Fibroblast of lung (primary cell): ENCODE measurements at regions not wholly inside any gene's neighbourhood (a gene's known extent, or its start where the extent isn't known, plus 50 kb on each side); places are given as distances from the start of the nearest gene placed in this dataset.

Experiments
- EZH2 ChIP-seq: IDR thresholded peaks from 2 replicates; pipeline ENCODE4 v1.5.1; 2012; ENCODE audit warnings: low read length, control low read depth, mild to moderate bottlenecking; ENCODE audit errors: missing control alignments
- TF ChIP-seq, protein P1 (sequence below), 2 donors: IDR thresholded peaks in 1 of 2; conservative IDR thresholded peaks in 1 of 2; 1 replicate in 1 of 2; 2 replicates in 1 of 2; pipeline ENCODE4 v1.5.1; 2011 to 2012; ENCODE audit warnings: low read length in 2 of 2, control low read depth in 1 of 2, inconsistent platforms in 1 of 2, low read depth in 1 of 2, mild to moderate bottlenecking in 1 of 2

DNA sequence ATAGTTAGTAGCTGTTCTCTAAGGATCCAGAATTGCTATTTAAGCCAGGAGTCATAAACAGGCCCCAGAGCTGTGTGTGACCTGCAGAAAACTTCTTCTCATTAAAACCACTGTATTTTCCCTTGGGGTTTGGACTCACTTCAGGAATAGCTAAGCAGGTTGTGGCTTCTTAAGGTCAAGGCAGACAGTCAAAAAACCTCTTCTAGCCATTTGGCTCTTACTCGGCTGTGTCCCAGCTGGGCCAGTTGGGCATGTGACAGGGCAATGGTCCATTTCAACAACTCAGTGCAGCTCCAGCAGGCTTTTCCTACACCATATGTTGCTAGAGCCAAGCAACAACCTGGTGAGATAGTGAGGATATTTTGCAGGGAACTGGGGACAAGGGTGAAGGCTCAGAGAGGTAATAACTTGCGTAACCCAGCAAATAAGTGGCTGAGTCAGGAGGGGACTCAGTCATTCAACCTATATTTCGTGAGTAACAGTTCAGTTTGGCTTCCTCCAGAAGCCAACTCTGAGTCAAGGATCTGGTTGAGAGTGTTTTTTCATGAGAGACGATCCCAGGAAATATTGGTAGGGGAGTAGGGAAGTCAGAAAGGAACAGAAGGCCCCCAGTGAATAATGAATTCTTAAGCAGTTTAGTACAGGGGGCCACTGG lies 115.4 kb upstream of the PPP2R2B start:
- no peak for TF ChIP-seq EZH2
- TF ChIP-seq, protein P1, sequence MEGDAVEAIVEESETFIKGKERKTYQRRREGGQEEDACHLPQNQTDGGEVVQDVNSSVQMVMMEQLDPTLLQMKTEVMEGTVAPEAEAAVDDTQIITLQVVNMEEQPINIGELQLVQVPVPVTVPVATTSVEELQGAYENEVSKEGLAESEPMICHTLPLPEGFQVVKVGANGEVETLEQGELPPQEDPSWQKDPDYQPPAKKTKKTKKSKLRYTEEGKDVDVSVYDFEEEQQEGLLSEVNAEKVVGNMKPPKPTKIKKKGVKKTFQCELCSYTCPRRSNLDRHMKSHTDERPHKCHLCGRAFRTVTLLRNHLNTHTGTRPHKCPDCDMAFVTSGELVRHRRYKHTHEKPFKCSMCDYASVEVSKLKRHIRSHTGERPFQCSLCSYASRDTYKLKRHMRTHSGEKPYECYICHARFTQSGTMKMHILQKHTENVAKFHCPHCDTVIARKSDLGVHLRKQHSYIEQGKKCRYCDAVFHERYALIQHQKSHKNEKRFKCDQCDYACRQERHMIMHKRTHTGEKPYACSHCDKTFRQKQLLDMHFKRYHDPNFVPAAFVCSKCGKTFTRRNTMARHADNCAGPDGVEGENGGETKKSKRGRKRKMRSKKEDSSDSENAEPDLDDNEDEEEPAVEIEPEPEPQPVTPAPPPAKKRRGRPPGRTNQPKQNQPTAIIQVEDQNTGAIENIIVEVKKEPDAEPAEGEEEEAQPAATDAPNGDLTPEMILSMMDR (conservative IDR thresholded peaks at IDR 0.05 in 1 of 2, IDR thresholded peaks at IDR 0.05 in 1 of 2; ENCODE audit: low read depth in 1 of 2, low read length in 2 of 2): no peak
